ENCODE measurements at regions not wholly inside any gene's neighbourhood (a gene's known extent, or its start where the extent isn't known, plus 50 kb on each side); places are given as distances from the start of the nearest gene placed in this dataset.

- CTCF ChIA-PET: no interaction called here
These were observed 218.5 kb upstream of the CMC1 start for GRCh38 chr3:28022916-28023315.

GRCh38 chr3:28028554-28028953 is 212.9 kb upstream of the CMC1 start:
- Mint-ChIP-seq H3K27ac (no peak overlapping the region), H3K4me3 (no peak overlapping the region), H3K9me3 (peaks cover 29% of the 10 kb centered on the region), H3K4me1 (ENCODE audit: low read depth) (peaks cover 4% of the 10 kb centered on the region), H3K27me3 (no peaks in the 10 kb centered on the region), H3K36me3 (ENCODE audit: low read depth) (peaks cover 9% of the 10 kb centered on the region)
- no peak for ATAC-seq
- CTCF ChIA-PET: no interaction called here
- no peak for TF ChIP-seq CTCF (IDR thresholded peaks at IDR 0.05)
- DNase-seq: no peak
- POLR2A ChIA-PET: no interaction called here
- intact Hi-C loops (cut with micrococcal nuclease): no loop called here

More at GRCh38 chr3:28022916-28023315, 218.5 kb upstream of the CMC1 start:
- intact Hi-C loops (cut with micrococcal nuclease): no loop called here
- H3K36me3 Mint-ChIP-seq (ENCODE audit: low read depth): peaks cover 6% of the 10 kb centered on the region
- H3K4me1 Mint-ChIP-seq (ENCODE audit: low read depth): peaks cover 5% of the 10 kb centered on the region
- DNase-seq (no peak), ATAC-seq (no peak)
- H3K4me3 Mint-ChIP-seq: no peak overlapping the region
- TF ChIP-seq CTCF (IDR thresholded peaks at IDR 0.05): no peak
- no peak overlapping the region for H3K27ac Mint-ChIP-seq
- H3K27me3 Mint-ChIP-seq: no peaks in the 10 kb centered on the region
- POLR2A ChIA-PET: no interaction called here
- H3K9me3 Mint-ChIP-seq: peaks cover 18% of the 10 kb centered on the region

- ChIA-PET POLR2A (no interaction called here), CTCF (no interaction called here)
- H3K27me3 Mint-ChIP-seq: no peaks in the 10 kb centered on the region
- intact Hi-C loops (cut with micrococcal nuclease): no loop called here
- H3K4me1 Mint-ChIP-seq (ENCODE audit: low read depth): peaks cover 31% of the 10 kb centered on the region
- H3K36me3 Mint-ChIP-seq (ENCODE audit: low read depth): peaks cover 6% of the 10 kb centered on the region
- TF ChIP-seq CTCF (IDR thresholded peaks at IDR 0.05): no peak
- H3K27ac Mint-ChIP-seq: no peak overlapping the region
- ATAC-seq (no peak), DNase-seq (no peak)
- H3K4me3 Mint-ChIP-seq: no peak overlapping the region
- H3K9me3 Mint-ChIP-seq: peaks cover 18% of the 10 kb centered on the region
These were observed 208.2 kb upstream of the CMC1 start for GRCh38 chr3:28033059-28033784.

GRCh38 chr3:28036599-28037575 is 204.5 kb upstream of the CMC1 start:
- intact Hi-C loops (cut with micrococcal nuclease): no loop called here
- H3K4me3 Mint-ChIP-seq: no peak overlapping the region
- peaks cover 6% of the 10 kb centered on the region for H3K36me3 Mint-ChIP-seq (ENCODE audit: low read depth)
- DNase-seq: no peak
- peaks cover 16% of the 10 kb centered on the region for H3K9me3 Mint-ChIP-seq
- peak; percentile 39 for ATAC-seq
- TF ChIP-seq CTCF (IDR thresholded peaks at IDR 0.05): no peak
- ChIA-PET POLR2A (no interaction called here), CTCF (no interaction called here)
- H3K27me3 Mint-ChIP-seq: no peaks in the 10 kb centered on the region
- peaks cover 26% of the 10 kb centered on the region for H3K4me1 Mint-ChIP-seq (ENCODE audit: low read depth)
- no peak overlapping the region for H3K27ac Mint-ChIP-seq

- peaks cover 33% of the 10 kb centered on the region for H3K4me1 Mint-ChIP-seq (ENCODE audit: low read depth)
- no peaks in the 10 kb centered on the region for H3K36me3 Mint-ChIP-seq (ENCODE audit: low read depth)
- no peak overlapping the region for H3K4me3 Mint-ChIP-seq
- no peak for TF ChIP-seq CTCF (IDR thresholded peaks at IDR 0.05)
- ChIA-PET POLR2A (no interaction called here), CTCF (interaction anchor here (1.3 kb wide), 1 partner anchor 21 kb away, joined by 3 read pairs; no protein-coding TSS in a partner anchor)
- intact Hi-C loops (cut with micrococcal nuclease): no loop called here
- ATAC-seq (no peak), DNase-seq (no peak)
- no peak overlapping the region for H3K27ac Mint-ChIP-seq
- H3K9me3 Mint-ChIP-seq: no peaks in the 10 kb centered on the region
- H3K27me3 Mint-ChIP-seq: no peaks in the 10 kb centered on the region
These were observed 202.2 kb upstream of the CMC1 start for GRCh38 chr3:28039234-28039633.
